Type B pancreatic cell (in vitro differentiated cells): ENCODE measurements at regions not wholly inside any gene's neighbourhood (a gene's known extent, or its start where the extent isn't known, plus 50 kb on each side); places are given as distances from the start of the nearest gene placed in this dataset.

Experiments used
- DNase-seq: peaks from one replicate; pipeline ENCODE4 v3.0.0; 2021; ENCODE audit warnings: mixed read lengths; ENCODE audit not compliant: unreplicated experiment; ENCODE audit errors: extremely low spot score
- H3K27ac Mint-ChIP-seq: 2 replicates; pipeline ENCODE4 v1.8.0; 2021; ENCODE audit warnings: mild to moderate bottlenecking, mixed read lengths
- H3K27me3 Mint-ChIP-seq: 2 replicates; pipeline ENCODE4 v1.8.0; 2021; ENCODE audit warnings: mixed read lengths
- H3K36me3 Mint-ChIP-seq: 2 replicates; pipeline ENCODE4 v1.8.0; 2021; ENCODE audit warnings: mixed read lengths
- H3K4me1 Mint-ChIP-seq: one replicate; pipeline ENCODE4 v1.8.0; 2021; ENCODE audit warnings: mixed read lengths; ENCODE audit not compliant: unreplicated experiment
- H3K4me3 Mint-ChIP-seq: 2 replicates; pipeline ENCODE4 v1.8.0; 2021; ENCODE audit warnings: mild to moderate bottlenecking, mixed read lengths
- H3K9me3 Mint-ChIP-seq: 2 replicates; pipeline ENCODE4 v1.8.0; 2021; ENCODE audit warnings: mixed read lengths
- TF ChIP-seq, protein P1 (sequence below): fragments of 200-600 bp; sonication (generic); conservative IDR thresholded peaks from 2 replicates; pipeline ENCODE4 v1.5.0; 2021; ENCODE audit warnings: antibody characterized with exemption, mild to moderate bottlenecking

- H3K4me3 Mint-ChIP-seq: no peak overlapping the region
- H3K9me3 Mint-ChIP-seq: no peaks in the 10 kb centered on the region
- peaks cover 4% of the 10 kb centered on the region for H3K4me1 Mint-ChIP-seq
- peaks cover 15% of the 10 kb centered on the region for H3K27me3 Mint-ChIP-seq
- no peak for DNase-seq
- TF ChIP-seq, protein P1, sequence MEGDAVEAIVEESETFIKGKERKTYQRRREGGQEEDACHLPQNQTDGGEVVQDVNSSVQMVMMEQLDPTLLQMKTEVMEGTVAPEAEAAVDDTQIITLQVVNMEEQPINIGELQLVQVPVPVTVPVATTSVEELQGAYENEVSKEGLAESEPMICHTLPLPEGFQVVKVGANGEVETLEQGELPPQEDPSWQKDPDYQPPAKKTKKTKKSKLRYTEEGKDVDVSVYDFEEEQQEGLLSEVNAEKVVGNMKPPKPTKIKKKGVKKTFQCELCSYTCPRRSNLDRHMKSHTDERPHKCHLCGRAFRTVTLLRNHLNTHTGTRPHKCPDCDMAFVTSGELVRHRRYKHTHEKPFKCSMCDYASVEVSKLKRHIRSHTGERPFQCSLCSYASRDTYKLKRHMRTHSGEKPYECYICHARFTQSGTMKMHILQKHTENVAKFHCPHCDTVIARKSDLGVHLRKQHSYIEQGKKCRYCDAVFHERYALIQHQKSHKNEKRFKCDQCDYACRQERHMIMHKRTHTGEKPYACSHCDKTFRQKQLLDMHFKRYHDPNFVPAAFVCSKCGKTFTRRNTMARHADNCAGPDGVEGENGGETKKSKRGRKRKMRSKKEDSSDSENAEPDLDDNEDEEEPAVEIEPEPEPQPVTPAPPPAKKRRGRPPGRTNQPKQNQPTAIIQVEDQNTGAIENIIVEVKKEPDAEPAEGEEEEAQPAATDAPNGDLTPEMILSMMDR: no peak
- H3K36me3 Mint-ChIP-seq: no peaks in the 10 kb centered on the region
- H3K27ac Mint-ChIP-seq: no peak overlapping the region
These were observed 252.6 kb upstream of the TSHZ3 start for GRCh38 chr19:31601855-31602254.

GRCh38 chr19:31602548-31602947 lies 253.3 kb upstream of the TSHZ3 start:
- peaks cover 15% of the 10 kb centered on the region for H3K27me3 Mint-ChIP-seq
- no peak overlapping the region for H3K27ac Mint-ChIP-seq
- no peaks in the 10 kb centered on the region for H3K36me3 Mint-ChIP-seq
- no peaks in the 10 kb centered on the region for H3K9me3 Mint-ChIP-seq
- H3K4me3 Mint-ChIP-seq: no peak overlapping the region
- TF ChIP-seq, protein P1: no peak
- DNase-seq: no peak
- peaks cover 4% of the 10 kb centered on the region for H3K4me1 Mint-ChIP-seq

- Mint-ChIP-seq H3K36me3 (no peaks in the 10 kb centered on the region), H3K9me3 (no peaks in the 10 kb centered on the region), H3K4me3 (no peak overlapping the region), H3K4me1 (peaks cover 4% of the 10 kb centered on the region), H3K27ac (no peak overlapping the region), H3K27me3 (peaks cover 20% of the 10 kb centered on the region)
- DNase-seq: no peak
- TF ChIP-seq, protein P1: no peak
These were observed 255.3 kb upstream of the TSHZ3 start for GRCh38 chr19:31604493-31605040.

DNA sequence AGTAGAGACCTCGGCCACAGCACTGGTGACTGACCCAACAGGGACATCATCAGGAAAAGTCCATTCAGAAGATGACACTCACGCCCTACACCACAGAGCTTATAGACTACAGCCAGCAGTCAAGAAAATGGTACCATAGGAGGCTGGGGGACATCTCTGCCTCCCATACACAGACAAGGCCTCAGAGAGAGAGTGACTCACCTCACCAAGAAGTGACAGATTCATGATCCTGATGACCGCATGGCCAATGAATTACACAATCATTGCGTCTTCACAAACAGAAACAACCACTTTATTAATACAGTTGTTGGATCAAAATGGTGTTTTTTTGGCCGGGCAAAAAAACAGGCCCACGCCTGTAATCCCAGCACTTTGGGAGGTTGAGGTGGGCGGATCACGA lies 260.8 kb upstream of the TSHZ3 start:
- TF ChIP-seq, protein P1: no peak
- H3K4me1 Mint-ChIP-seq: no peaks in the 10 kb centered on the region
- no peak overlapping the region for H3K27ac Mint-ChIP-seq
- peaks cover 36% of the 10 kb centered on the region for H3K27me3 Mint-ChIP-seq
- H3K36me3 Mint-ChIP-seq: no peaks in the 10 kb centered on the region
- H3K9me3 Mint-ChIP-seq: no peaks in the 10 kb centered on the region
- no peak for DNase-seq
- H3K4me3 Mint-ChIP-seq: no peak overlapping the region

- Mint-ChIP-seq H3K27ac (no peak overlapping the region), H3K4me3 (no peak overlapping the region), H3K27me3 (peaks cover 30% of the 10 kb centered on the region), H3K9me3 (no peaks in the 10 kb centered on the region), H3K4me1 (no peaks in the 10 kb centered on the region), H3K36me3 (no peaks in the 10 kb centered on the region)
- TF ChIP-seq, protein P1: no peak
- DNase-seq: no peak
These were observed 262.0 kb upstream of the TSHZ3 start for GRCh38 chr19:31611046-31611877.
